ENCODE measurements at regions not wholly inside any gene's neighbourhood (a gene's known extent, or its start where the extent isn't known, plus 50 kb on each side); places are given as distances from the start of the nearest gene placed in this dataset.

DNA sequence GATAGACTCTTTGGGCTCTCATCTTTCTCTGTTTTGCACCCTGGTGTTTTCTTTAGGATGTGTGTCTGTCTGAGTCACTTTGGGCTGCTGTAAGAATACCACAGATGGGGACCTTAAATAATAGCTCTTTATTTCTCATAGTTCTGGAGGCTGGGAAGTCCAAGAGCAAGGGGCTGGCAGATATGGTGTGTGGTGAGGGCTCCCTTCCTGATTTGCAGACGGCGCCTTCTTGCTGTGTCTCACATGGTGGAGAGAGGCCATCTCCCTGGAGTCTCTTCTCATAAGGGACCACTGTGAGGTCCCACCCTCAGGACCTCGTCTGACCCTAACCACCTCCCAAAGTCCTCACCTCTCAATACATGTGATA lies 93.7 kb upstream of the ADRA2C start:
- no peak overlapping the region for H3K27ac ChIP-seq (replicated peaks)
- no peak overlapping the region for H3K4me3 ChIP-seq
- H3K36me3 ChIP-seq, result no peaks in the 10 kb centered on the region
- no peaks in the 10 kb centered on the region for H3K4me1 ChIP-seq
- H3K9me3 ChIP-seq (replicated peaks), result peaks cover 2% of the 10 kb centered on the region
- DNase-seq, result no peak
- TF ChIP-seq, protein P1, sequence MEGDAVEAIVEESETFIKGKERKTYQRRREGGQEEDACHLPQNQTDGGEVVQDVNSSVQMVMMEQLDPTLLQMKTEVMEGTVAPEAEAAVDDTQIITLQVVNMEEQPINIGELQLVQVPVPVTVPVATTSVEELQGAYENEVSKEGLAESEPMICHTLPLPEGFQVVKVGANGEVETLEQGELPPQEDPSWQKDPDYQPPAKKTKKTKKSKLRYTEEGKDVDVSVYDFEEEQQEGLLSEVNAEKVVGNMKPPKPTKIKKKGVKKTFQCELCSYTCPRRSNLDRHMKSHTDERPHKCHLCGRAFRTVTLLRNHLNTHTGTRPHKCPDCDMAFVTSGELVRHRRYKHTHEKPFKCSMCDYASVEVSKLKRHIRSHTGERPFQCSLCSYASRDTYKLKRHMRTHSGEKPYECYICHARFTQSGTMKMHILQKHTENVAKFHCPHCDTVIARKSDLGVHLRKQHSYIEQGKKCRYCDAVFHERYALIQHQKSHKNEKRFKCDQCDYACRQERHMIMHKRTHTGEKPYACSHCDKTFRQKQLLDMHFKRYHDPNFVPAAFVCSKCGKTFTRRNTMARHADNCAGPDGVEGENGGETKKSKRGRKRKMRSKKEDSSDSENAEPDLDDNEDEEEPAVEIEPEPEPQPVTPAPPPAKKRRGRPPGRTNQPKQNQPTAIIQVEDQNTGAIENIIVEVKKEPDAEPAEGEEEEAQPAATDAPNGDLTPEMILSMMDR (IDR thresholded peaks at IDR 0.05; ENCODE audit: borderline replicate concordance), result no peak
- peaks cover 75% of the 10 kb centered on the region for H3K27me3 ChIP-seq (ENCODE audit: low read depth)
- intact Hi-C loops (cut with micrococcal nuclease), result no loop called here

GRCh38 chr4:3671571-3672464 lies 94.4 kb upstream of the ADRA2C start:
- no peak for DNase-seq
- intact Hi-C loops (cut with micrococcal nuclease), result no loop called here

DNA sequence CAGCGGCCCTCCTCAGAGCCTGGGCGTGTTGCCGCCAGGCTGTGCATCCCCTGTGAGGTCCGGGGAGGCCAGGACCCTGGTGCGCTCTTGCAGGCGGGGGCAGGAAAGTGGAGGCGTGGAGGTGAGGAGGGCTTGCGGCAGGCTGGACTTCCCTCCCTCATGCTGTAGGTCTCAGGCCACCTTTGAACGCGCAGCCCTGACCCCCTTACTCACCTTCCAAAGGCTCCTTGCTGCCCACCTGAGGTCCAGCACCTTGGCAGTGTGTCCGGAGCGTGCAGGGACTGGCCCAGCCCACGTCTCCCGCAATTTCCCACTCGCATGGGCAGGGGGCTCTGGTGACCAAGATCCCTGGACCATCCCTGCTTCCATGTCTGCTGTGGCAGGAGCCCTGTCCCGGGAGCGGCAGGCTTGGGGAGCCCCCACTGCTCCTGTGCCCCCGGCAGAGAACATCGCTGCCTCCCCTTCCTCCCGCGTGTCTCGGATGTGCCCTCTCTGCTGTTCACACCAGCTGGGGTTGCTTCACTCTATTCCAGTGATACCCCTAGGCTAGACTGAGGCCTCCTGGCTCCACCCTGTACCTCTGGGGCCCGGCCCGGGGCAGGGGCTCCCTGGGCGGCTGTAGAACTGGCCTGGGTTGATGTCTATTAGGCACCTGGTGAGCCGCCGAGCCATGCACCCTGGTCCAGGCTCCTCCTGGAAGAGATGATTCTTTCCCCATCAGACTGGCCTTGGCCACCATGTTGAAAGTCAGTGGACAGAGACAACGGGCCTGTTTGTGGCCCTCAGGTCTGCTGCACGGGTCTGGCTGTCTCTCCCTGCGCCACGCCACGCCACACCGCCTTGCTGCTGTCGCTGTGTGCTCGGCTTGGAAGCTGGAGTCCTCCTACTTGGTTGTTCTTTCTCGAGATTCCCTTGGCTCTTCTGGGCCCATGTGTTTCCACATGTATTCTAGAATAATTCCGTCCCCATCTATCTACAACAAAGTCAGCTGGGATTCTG lies 95.4 kb upstream of the ADRA2C start:
- H3K36me3 ChIP-seq, result no peaks in the 10 kb centered on the region
- H3K27ac ChIP-seq (replicated peaks), result no peak overlapping the region
- no peak overlapping the region for H3K4me3 ChIP-seq
- H3K27me3 ChIP-seq (ENCODE audit: low read depth), result peaks cover 74% of the 10 kb centered on the region
- intact Hi-C loops (cut with micrococcal nuclease), result no loop called here
- H3K9me3 ChIP-seq (replicated peaks), result peaks cover 14% of the 10 kb centered on the region
- DNase-seq, result no peak
- no peaks in the 10 kb centered on the region for H3K4me1 ChIP-seq
- TF ChIP-seq, protein P1 (IDR thresholded peaks at IDR 0.05; ENCODE audit: borderline replicate concordance), result no peak

More at GRCh38 chr4:3671571-3672464, 94.4 kb upstream of the ADRA2C start:
- Histone ChIP-seq H3K4me1 (no peaks in the 10 kb centered on the region), H3K36me3 (no peaks in the 10 kb centered on the region), H3K9me3 (replicated peaks) (peaks cover 8% of the 10 kb centered on the region), H3K27ac (replicated peaks) (no peak overlapping the region), H3K27me3 (ENCODE audit: low read depth) (peaks cover 74% of the 10 kb centered on the region), H3K4me3 (no peak overlapping the region)
- TF ChIP-seq, protein P1 (IDR thresholded peaks at IDR 0.05; ENCODE audit: borderline replicate concordance), result no peak

GRCh38 chr4:3669553-3669949 lies 96.6 kb upstream of the ADRA2C start:
- Histone ChIP-seq H3K4me1 (no peaks in the 10 kb centered on the region), H3K9me3 (replicated peaks) (peaks cover 14% of the 10 kb centered on the region), H3K4me3 (no peak overlapping the region), H3K27ac (replicated peaks) (no peak overlapping the region), H3K27me3 (ENCODE audit: low read depth) (peaks cover 71% of the 10 kb centered on the region), H3K36me3 (no peaks in the 10 kb centered on the region)
- DNase-seq, result no peak
- intact Hi-C loops (cut with micrococcal nuclease), result no loop called here
- TF ChIP-seq, protein P1 (IDR thresholded peaks at IDR 0.05; ENCODE audit: borderline replicate concordance), result no peak

GRCh38 chr4:3668825-3669552 lies 97.2 kb upstream of the ADRA2C start:
- peaks cover 14% of the 10 kb centered on the region for H3K9me3 ChIP-seq (replicated peaks)
- no peaks in the 10 kb centered on the region for H3K36me3 ChIP-seq
- H3K27ac ChIP-seq (replicated peaks), result no peak overlapping the region
- no peak for DNase-seq
- H3K27me3 ChIP-seq (ENCODE audit: low read depth), result peaks cover 71% of the 10 kb centered on the region
- TF ChIP-seq, protein P1 (IDR thresholded peaks at IDR 0.05; ENCODE audit: borderline replicate concordance), result no peak
- H3K4me3 ChIP-seq, result no peak overlapping the region
- H3K4me1 ChIP-seq, result no peaks in the 10 kb centered on the region
- intact Hi-C loops (cut with micrococcal nuclease), result no loop called here
